ENCODE measurements at regions not wholly inside any gene's neighbourhood (a gene's known extent, or its start where the extent isn't known, plus 50 kb on each side); places are given as distances from the start of the nearest gene placed in this dataset.

GRCh38 chr3:64303401-64303800 lies 78.1 kb upstream of the PRICKLE2 start:
- TF ChIP-seq CTCF (IDR thresholded peaks at IDR 0.05), result no peak
- TF ChIP-seq POLR2A (IDR thresholded peaks at IDR 0.05), result no peak
